ENCODE measurements at regions not wholly inside any gene's neighbourhood (a gene's known extent, or its start where the extent isn't known, plus 50 kb on each side); places are given as distances from the start of the nearest gene placed in this dataset.

- no peak for TF ChIP-seq CTCF (conservative IDR thresholded peaks at IDR 0.05)
- no peak for TF ChIP-seq EZH2 (IDR thresholded peaks at IDR 0.05; ENCODE audit: low read depth)
These were observed 652.4 kb downstream of the PLPP3 start for GRCh38 chr1:55926906-55927471.
